ENCODE measurements at regions not wholly inside any gene's neighbourhood (a gene's known extent, or its start where the extent isn't known, plus 50 kb on each side); places are given as distances from the start of the nearest gene placed in this dataset.

DNA sequence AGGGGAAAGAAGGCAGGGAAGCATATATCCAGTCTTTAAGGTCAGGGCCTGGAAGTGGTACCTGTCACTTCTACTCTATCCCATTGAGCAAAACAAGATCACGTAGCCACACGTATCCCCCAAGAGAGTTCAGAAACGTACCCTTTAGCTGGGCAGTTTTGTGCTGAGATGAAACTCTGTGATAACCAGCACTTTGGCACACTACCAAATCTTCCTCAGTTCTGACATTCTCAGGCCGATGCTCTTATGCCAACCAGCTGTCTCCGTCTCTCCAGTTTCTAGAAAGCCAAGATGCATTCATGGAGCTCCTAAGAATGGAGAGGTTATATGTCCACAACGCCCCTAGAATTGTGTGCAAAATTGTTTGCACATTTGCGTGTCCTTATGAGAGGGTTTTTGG, 176.6 kb upstream of the MSX2 start:
- H3K4me3 ChIP-seq (ENCODE audit: low read depth, low read length): no peak overlapping the region
- TF ChIP-seq, protein P1, sequence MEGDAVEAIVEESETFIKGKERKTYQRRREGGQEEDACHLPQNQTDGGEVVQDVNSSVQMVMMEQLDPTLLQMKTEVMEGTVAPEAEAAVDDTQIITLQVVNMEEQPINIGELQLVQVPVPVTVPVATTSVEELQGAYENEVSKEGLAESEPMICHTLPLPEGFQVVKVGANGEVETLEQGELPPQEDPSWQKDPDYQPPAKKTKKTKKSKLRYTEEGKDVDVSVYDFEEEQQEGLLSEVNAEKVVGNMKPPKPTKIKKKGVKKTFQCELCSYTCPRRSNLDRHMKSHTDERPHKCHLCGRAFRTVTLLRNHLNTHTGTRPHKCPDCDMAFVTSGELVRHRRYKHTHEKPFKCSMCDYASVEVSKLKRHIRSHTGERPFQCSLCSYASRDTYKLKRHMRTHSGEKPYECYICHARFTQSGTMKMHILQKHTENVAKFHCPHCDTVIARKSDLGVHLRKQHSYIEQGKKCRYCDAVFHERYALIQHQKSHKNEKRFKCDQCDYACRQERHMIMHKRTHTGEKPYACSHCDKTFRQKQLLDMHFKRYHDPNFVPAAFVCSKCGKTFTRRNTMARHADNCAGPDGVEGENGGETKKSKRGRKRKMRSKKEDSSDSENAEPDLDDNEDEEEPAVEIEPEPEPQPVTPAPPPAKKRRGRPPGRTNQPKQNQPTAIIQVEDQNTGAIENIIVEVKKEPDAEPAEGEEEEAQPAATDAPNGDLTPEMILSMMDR (IDR thresholded peaks at IDR 0.05; ENCODE audit: borderline replicate concordance, insufficient read depth, low read depth, low read length): no peak

DNA sequence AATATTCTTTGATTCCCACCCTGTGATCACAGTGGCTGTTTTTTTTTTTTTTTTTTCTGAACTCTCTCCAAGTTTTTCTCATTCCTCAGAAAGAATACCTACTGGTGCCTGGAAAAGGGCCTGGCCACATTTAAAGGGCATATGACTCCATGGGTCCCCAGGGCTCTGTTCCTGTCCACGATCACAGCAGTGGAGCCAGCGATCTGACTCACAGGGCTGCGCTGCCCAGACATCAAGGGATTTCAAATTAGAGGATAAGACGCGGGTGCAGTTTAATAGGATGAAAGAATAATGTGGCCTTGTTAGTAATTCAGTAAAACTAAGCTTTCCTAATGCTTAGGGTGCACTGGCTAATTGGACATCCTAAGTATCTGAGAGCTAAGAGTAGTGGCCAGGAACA, 175.1 kb upstream of the MSX2 start:
- TF ChIP-seq, protein P1 (IDR thresholded peaks at IDR 0.05; ENCODE audit: borderline replicate concordance, insufficient read depth, low read depth, low read length): no peak
- no peak overlapping the region for H3K4me3 ChIP-seq (ENCODE audit: low read depth, low read length)

DNA sequence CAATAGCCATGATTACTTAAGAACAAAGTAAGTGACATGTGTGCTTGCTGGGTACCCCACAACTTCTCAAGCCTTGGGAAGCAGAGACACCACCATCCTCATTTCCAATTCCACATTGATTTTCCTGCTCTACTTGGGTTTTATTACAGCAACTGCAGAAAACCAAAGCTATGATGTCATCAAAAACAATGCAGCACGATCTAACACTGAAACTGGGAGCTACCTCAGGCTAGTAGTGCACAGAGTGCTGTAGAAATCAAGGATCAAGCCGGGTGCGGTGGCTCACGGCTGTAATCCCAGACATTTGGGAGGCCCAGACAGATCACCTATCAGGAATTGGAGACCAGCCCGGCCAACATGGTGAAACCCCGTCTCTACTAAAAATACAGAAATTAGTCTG, 174.4 kb upstream of the MSX2 start:
- TF ChIP-seq, protein P1 (IDR thresholded peaks at IDR 0.05; ENCODE audit: borderline replicate concordance, insufficient read depth, low read depth, low read length): no peak

DNA sequence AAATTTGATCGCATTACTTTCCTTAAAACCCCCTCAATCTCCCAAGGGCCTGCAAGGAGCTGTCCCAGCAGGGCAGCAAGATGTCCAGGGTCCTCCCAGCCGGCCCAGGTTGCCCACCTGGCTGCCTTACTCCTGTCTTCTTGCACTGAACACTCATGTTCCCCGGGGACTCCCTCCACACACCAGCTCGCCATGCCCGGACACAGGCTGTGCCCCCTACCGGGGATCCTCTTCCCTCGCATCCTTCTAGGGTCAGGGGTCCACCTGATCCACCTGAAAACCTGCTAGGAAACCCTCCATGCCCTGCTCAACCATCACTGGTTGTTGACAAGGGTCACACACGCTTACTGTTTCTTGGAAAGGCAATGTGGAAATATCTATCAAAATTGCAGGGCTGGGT, 172.0 kb upstream of the MSX2 start:
- TF ChIP-seq, protein P1 (IDR thresholded peaks at IDR 0.05; ENCODE audit: borderline replicate concordance, insufficient read depth, low read depth, low read length): no peak
- H3K4me3 ChIP-seq (ENCODE audit: low read depth, low read length): no peak overlapping the region

More for the DNA sequence above, 174.4 kb upstream of the MSX2 start:
- no peak overlapping the region for H3K4me3 ChIP-seq (ENCODE audit: low read depth, low read length)

DNA sequence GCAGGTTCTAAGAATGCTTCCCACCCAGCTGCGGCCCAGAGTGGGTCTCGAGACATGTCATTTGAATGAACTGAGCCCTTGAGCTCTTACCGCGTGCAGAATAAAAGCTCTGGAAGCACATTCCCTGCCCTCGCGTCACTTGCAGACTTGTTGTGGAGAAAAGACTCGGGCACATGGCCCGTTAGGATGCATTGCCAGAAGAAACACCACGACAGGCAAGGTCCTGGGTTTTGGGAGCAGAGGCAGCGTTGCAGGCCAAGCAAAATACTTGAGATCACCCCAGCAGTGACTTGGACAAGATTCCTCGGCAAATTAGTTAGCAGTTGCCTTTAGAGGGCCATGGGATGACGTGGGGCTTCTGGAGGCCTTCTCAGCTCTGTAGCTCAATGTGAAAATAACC, 170.8 kb upstream of the MSX2 start:
- TF ChIP-seq, protein P1 (IDR thresholded peaks at IDR 0.05; ENCODE audit: borderline replicate concordance, insufficient read depth, low read depth, low read length): no peak
- H3K4me3 ChIP-seq (ENCODE audit: low read depth, low read length): no peak overlapping the region

DNA sequence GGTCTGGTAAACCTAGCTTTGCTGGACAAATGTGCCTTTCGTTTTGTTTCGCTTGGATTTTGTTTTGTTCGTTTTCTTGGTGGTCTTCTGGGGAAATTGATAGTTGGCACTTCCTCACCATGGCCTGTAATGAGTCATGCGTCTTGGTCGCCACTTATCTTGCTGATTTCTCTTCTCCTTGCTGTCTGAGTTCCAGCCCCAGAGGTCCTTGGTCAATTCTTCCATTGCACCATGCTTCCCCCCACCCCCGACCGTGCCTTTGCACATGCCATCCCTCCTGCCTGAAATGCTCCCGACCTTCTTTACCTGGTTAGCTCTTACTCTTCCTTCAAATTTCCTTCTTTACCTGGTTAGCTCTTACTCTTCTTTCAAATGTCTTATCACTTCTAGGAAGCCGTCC, 168.7 kb upstream of the MSX2 start:
- TF ChIP-seq, protein P1 (IDR thresholded peaks at IDR 0.05; ENCODE audit: borderline replicate concordance, insufficient read depth, low read depth, low read length): no peak
- no peak overlapping the region for H3K4me3 ChIP-seq (ENCODE audit: low read depth, low read length)

DNA sequence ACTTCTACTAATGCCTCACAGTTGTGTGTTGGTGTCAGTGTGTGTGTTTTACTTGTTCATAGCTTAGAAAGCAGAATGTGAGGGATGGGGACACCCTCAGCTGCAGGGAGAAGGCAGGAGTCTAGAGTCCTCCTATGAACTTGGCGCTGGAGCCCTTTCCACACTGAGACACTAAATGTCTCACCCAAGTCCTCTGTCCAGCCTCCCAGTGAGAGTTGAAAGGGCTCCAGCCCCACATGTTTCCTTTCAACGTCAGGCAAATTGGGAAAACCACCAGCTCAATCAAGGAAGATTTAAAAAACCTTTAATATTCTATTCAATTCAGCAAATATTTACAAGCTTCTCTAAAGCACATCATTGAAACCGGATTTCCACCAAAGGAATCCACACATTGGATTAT, 167.6 kb upstream of the MSX2 start:
- TF ChIP-seq, protein P1 (IDR thresholded peaks at IDR 0.05; ENCODE audit: borderline replicate concordance, insufficient read depth, low read depth, low read length): no peak
- no peak overlapping the region for H3K4me3 ChIP-seq (ENCODE audit: low read depth, low read length)
